H9 (cell line): ENCODE measurements at regions not wholly inside any gene's neighbourhood (a gene's known extent, or its start where the extent isn't known, plus 50 kb on each side); places are given as distances from the start of the nearest gene placed in this dataset.

ENCODE experiments used
- DNase-seq: peaks from one replicate; pipeline ENCODE4 v3.0.0-alpha.2; 2017
- H2AFZ ChIP-seq: one replicate; pipeline ENCODE4 v1.6.1; 2013; ENCODE audit warnings: mild to moderate bottlenecking, low read length, control low read depth, moderate library complexity
- H2AK5ac ChIP-seq: 2 replicates; pipeline ENCODE4 v1.6.1; 2013; ENCODE audit warnings: low read length, control low read depth, mixed read lengths; ENCODE audit not compliant: insufficient read length
- H2BK120ac ChIP-seq: one replicate; pipeline ENCODE4 v1.6.1; 2013; ENCODE audit warnings: low read depth, mild to moderate bottlenecking, low read length, control low read depth, inconsistent platforms; ENCODE audit not compliant: poor library complexity, severe bottlenecking
- H2BK12ac ChIP-seq: 2 replicates; pipeline ENCODE4 v1.6.1; 2013; ENCODE audit warnings: low read length, control low read depth, mixed read lengths, low read depth; ENCODE audit not compliant: insufficient read length
- H2BK15ac ChIP-seq: 2 replicates; pipeline ENCODE4 v1.6.1; 2013; ENCODE audit warnings: low read depth, low read length, control low read depth
- H2BK20ac ChIP-seq: one replicate; pipeline ENCODE4 v1.6.1; 2013; ENCODE audit warnings: low read depth, mild to moderate bottlenecking, low read length, control low read depth, inconsistent platforms; ENCODE audit not compliant: poor library complexity, severe bottlenecking
- H2BK5ac ChIP-seq: 2 replicates; pipeline ENCODE4 v1.6.1; 2013; ENCODE audit warnings: low read length, control low read depth, mixed read lengths; ENCODE audit not compliant: insufficient read length
- H3K14ac ChIP-seq: 2 replicates; pipeline ENCODE4 v1.6.1; 2013; ENCODE audit warnings: low read length, control low read depth; ENCODE audit not compliant: insufficient read depth
- H3K18ac ChIP-seq: 2 replicates; pipeline ENCODE4 v1.6.1; 2013; ENCODE audit warnings: low read depth, mild to moderate bottlenecking, mixed read lengths, low read length, control low read depth; ENCODE audit not compliant: insufficient read length
- H3K23ac ChIP-seq: 2 replicates; pipeline ENCODE4 v1.6.1; 2013; ENCODE audit warnings: low read length, control low read depth, mixed read lengths, low read depth; ENCODE audit not compliant: insufficient read length
- H3K23me2 ChIP-seq: 2 replicates; pipeline ENCODE4 v1.6.1; 2013; ENCODE audit warnings: low read depth, mild to moderate bottlenecking, mixed read lengths, low read length, control low read depth; ENCODE audit not compliant: insufficient read length, poor library complexity, severe bottlenecking
- H3K27ac ChIP-seq: 2 replicates; pipeline ENCODE4 v1.5.1; 2013; ENCODE audit warnings: low read length, control low read depth, mixed read lengths, low read depth; ENCODE audit not compliant: insufficient read length
- H3K27me3 ChIP-seq: 2 replicates; pipeline ENCODE4 v1.6.1; 2013; ENCODE audit warnings: low read length, control low read depth, inconsistent platforms; ENCODE audit not compliant: insufficient read depth
- H3K4ac ChIP-seq: 2 replicates; pipeline ENCODE4 v1.6.1; 2013; ENCODE audit warnings: low read depth, mild to moderate bottlenecking, control low read depth, inconsistent platforms, low read length, moderate library complexity
- H3K4me1 ChIP-seq: 2 replicates; pipeline ENCODE4 v1.6.1; 2013; ENCODE audit warnings: low read length, control low read depth, inconsistent platforms; ENCODE audit not compliant: insufficient read depth
- H3K4me2 ChIP-seq: 2 replicates; pipeline ENCODE4 v1.6.1; 2013; ENCODE audit warnings: low read length, control low read depth, mixed read lengths; ENCODE audit not compliant: insufficient read length, insufficient read depth
- H3K56ac ChIP-seq: 2 replicates; pipeline ENCODE4 v1.6.1; 2013; ENCODE audit warnings: low read depth, mild to moderate bottlenecking, mixed read lengths, low read length, control low read depth; ENCODE audit not compliant: insufficient read length
- H3K79me1 ChIP-seq: 2 replicates; pipeline ENCODE4 v1.6.1; 2013; ENCODE audit warnings: low read depth, mild to moderate bottlenecking, moderate library complexity, low read length, control low read depth, inconsistent platforms; ENCODE audit not compliant: insufficient read depth, poor library complexity, severe bottlenecking
- H3K79me2 ChIP-seq: 2 replicates; pipeline ENCODE4 v1.6.1; 2013; ENCODE audit warnings: low read length, control low read depth, inconsistent platforms; ENCODE audit not compliant: insufficient read depth
- H3K9ac ChIP-seq: 2 replicates; pipeline ENCODE4 v1.6.1; 2013; ENCODE audit warnings: low read length, control low read depth, mixed read lengths; ENCODE audit not compliant: insufficient read length; ENCODE audit errors: extremely low read depth
- H3K9me3 ChIP-seq: one replicate; pipeline ENCODE4 v1.6.1; 2013; ENCODE audit warnings: low read depth, low read length, inconsistent platforms; ENCODE audit not compliant: control insufficient read depth
- H3T11ph ChIP-seq: one replicate; pipeline ENCODE4 v1.6.1; 2013; ENCODE audit warnings: mild to moderate bottlenecking, low read length, control low read depth, inconsistent platforms
- H4K20me1 ChIP-seq: one replicate; pipeline ENCODE4 v1.6.1; 2013; ENCODE audit not compliant: control insufficient read depth, insufficient read length, insufficient read depth
- H4K5ac ChIP-seq: 2 replicates; pipeline ENCODE4 v1.6.1; 2013; ENCODE audit warnings: low read depth, mild to moderate bottlenecking, mixed read lengths, low read length, control low read depth; ENCODE audit not compliant: insufficient read length
- H4K8ac ChIP-seq: replicated peaks from 2 replicates; pipeline ENCODE4 v1.6.1; 2013; ENCODE audit warnings: low read length, control low read depth, mixed read lengths, low read depth; ENCODE audit not compliant: insufficient read length
- H4K91ac ChIP-seq: 2 replicates; pipeline ENCODE4 v1.6.1; 2013; ENCODE audit warnings: low read depth, mild to moderate bottlenecking, moderate library complexity, mixed read lengths, low read length, control low read depth; ENCODE audit not compliant: insufficient read length
- H3K27ac Mint-ChIP-seq, 3 experiments: 2 replicates in 2 of 3; 3 replicates in 1 of 3; pipeline ENCODE4 v1.8.0; 2020 to 2021; ENCODE audit warnings: mixed read lengths in 3 of 3, mild to moderate bottlenecking in 1 of 3, moderate library complexity in 1 of 3
- H3K27me3 Mint-ChIP-seq: 2 replicates; pipeline ENCODE4 v1.8.0; 2021; ENCODE audit warnings: low read depth, mild to moderate bottlenecking, moderate library complexity, mixed read lengths
- H3K36me3 Mint-ChIP-seq, 3 experiments: 2 replicates in 2 of 3; 3 replicates in 1 of 3; pipeline ENCODE4 v1.8.0; 2020 to 2021; ENCODE audit warnings: low read depth in 3 of 3, mixed read lengths in 3 of 3; ENCODE audit not compliant: insufficient read depth in 1 of 3
- H3K4me1 Mint-ChIP-seq, 2 experiments: 2 replicates each; pipeline ENCODE4 v1.8.0; 2020; ENCODE audit warnings: mixed read lengths in 2 of 2
- H3K4me3 Mint-ChIP-seq, 2 experiments: 2 replicates in 1 of 2; 3 replicates in 1 of 2; pipeline ENCODE4 v1.8.0; 2020 to 2021; ENCODE audit warnings: mild to moderate bottlenecking in 2 of 2, mixed read lengths in 2 of 2, moderate library complexity in 1 of 2
- H3K9me3 Mint-ChIP-seq, 2 experiments: 2 replicates in 1 of 2; 3 replicates in 1 of 2; pipeline ENCODE4 v1.8.0; 2020; ENCODE audit warnings: mild to moderate bottlenecking in 2 of 2, mixed read lengths in 2 of 2, moderate library complexity in 1 of 2
- CTCF ChIP-seq: fragments of 200-600 bp; sonication (generic); conservative IDR thresholded peaks from 3 replicates; pipeline ENCODE4 v1.8.0; 2021; ENCODE audit warnings: antibody characterized with exemption, mild to moderate bottlenecking
- WGBS: extraction: QIAGEN DNeasy Blood & Tissue Kit; methylation state at CpG from one replicate; pipeline ENCODE4 v1.1.7; 2013; ENCODE audit warnings: missing lambda C conversion rate, low lambda C conversion rate, mixed read lengths; ENCODE audit not compliant: insufficient read length; ENCODE audit errors: extremely low coverage; 5-methylcytosine and 5-hydroxymethylcytosine counted together

DNA sequence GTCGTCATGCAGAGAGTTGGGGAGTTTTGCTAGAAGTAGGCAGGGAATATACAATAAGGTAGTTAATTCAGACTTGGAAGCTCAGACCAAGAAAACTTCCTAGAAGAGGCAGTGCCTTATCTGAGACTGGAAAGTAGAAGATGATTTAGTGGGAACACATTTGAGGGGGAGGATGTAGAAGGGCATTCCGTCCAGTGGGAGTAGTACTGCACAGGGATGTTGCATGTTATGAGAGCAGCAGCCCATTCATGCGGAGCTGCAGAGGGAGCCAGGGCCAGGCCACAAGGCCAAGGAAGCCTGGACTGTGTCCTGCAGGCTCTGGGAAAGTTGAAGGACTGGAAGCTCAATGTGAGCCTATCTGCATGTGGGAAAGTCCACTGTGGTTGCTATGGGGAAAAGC, 344.5 kb upstream of the EEF2KMT start:
- H2BK12ac ChIP-seq = no peak overlapping the region
- no peak overlapping the region for H2BK20ac ChIP-seq
- H3K23me2 ChIP-seq = no peaks in the 10 kb centered on the region
- H3K4me1 ChIP-seq = peaks cover 2% of the 10 kb centered on the region; the same call in 1 of the 2 replicates
- TF ChIP-seq CTCF = no peak
- no peak overlapping the region; the same call in 1 of the 2 replicates for H3K14ac ChIP-seq
- H2BK5ac ChIP-seq = no peak overlapping the region
- WGBS = no CpG with 5 or more reads among the region's 3 CpGs
- no peak overlapping the region for H4K5ac ChIP-seq
- no peak overlapping the region for H3K27ac ChIP-seq
- no peak overlapping the region for H2BK15ac ChIP-seq
- H3T11ph ChIP-seq = no peak overlapping the region
- H2AK5ac ChIP-seq = no peak overlapping the region
- H3K9me3 ChIP-seq = no peaks in the 10 kb centered on the region
- no peak overlapping the region for H4K8ac ChIP-seq
- H3K9ac ChIP-seq = no peak overlapping the region
- H3K27me3 Mint-ChIP-seq = peaks cover 28% of the 10 kb centered on the region
- no peaks in the 10 kb centered on the region for H3K27me3 ChIP-seq
- peaks cover 0 to 7% (median 5%) of the 10 kb centered on the region in 3 experiments; a peak in 3 of 7 replicates for H3K36me3 Mint-ChIP-seq
- H3K27ac Mint-ChIP-seq = no peak overlapping the region; a peak in 1 of 7 replicates
- no peak overlapping the region for H3K4me3 Mint-ChIP-seq
- H2AFZ ChIP-seq = no peak overlapping the region
- peaks cover 18 to 29% of the 10 kb centered on the region in 2 experiments for H3K4me1 Mint-ChIP-seq
- H4K91ac ChIP-seq = no peak overlapping the region
- H2BK120ac ChIP-seq = no peak overlapping the region
- no peak overlapping the region for H3K4me2 ChIP-seq
- H3K18ac ChIP-seq = no peak overlapping the region
- DNase-seq = no peak
- no peak overlapping the region for H3K56ac ChIP-seq
- no peaks in the 10 kb centered on the region for H3K79me2 ChIP-seq
- H3K4ac ChIP-seq = no peak overlapping the region
- no peaks in the 10 kb centered on the region for H3K79me1 ChIP-seq
- peaks cover 4 to 5% of the 10 kb centered on the region in 2 experiments; a peak in 4 of 5 replicates for H3K9me3 Mint-ChIP-seq
- no peak overlapping the region for H3K23ac ChIP-seq
- no peaks in the 10 kb centered on the region for H4K20me1 ChIP-seq
